ENCODE measurements at regions not wholly inside any gene's neighbourhood (a gene's known extent, or its start where the extent isn't known, plus 50 kb on each side); places are given as distances from the start of the nearest gene placed in this dataset.

GRCh38 chr22:34038801-34039555 is 118.7 kb upstream of the LARGE1 start:
- in situ Hi-C loops (cut with HindIII; ENCODE audit: low sequenced_read_pairs) = no loop called here
- DNase-seq (ENCODE audit: low spot score) = no peak

DNA sequence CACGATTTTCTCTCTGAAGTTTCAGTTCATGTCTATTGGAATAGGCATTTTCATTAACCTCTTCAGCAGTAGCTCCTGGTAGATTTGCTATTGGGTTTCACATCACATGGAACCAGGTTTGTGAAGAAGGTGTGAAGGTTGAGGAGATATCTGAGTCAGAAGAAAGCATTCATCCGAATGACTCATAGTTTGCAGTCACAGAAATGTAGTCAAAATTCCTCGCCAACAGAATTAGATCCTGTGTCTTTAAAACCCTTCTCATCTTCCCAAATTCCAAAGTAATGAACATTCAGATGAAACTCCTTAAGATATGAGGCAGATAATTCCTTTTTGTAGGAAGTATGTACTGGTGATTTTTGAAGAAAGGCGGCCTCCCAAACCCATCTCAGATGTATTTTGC is 125.0 kb upstream of the LARGE1 start:
- in situ Hi-C loops (cut with HindIII; ENCODE audit: low sequenced_read_pairs) = no loop called here

GRCh38 chr22:34055525-34056200 is 135.4 kb upstream of the LARGE1 start:
- in situ Hi-C loops (cut with HindIII; ENCODE audit: low sequenced_read_pairs) = no loop called here
- no peak for DNase-seq (ENCODE audit: low spot score)

More for the DNA sequence above, 125.0 kb upstream of the LARGE1 start:
- no peak for DNase-seq (ENCODE audit: low spot score)

GRCh38 chr22:34057726-34058125 is 137.4 kb upstream of the LARGE1 start:
- DNase-seq (ENCODE audit: low spot score) = no peak
- in situ Hi-C loops (cut with HindIII; ENCODE audit: low sequenced_read_pairs) = no loop called here

- in situ Hi-C loops (cut with HindIII; ENCODE audit: low sequenced_read_pairs) = no loop called here
Observed at GRCh38 chr22:34064696-34065095, 144.4 kb upstream of the LARGE1 start.

GRCh38 chr22:34067031-34067430 is 146.8 kb upstream of the LARGE1 start:
- in situ Hi-C loops (cut with HindIII; ENCODE audit: low sequenced_read_pairs) = no loop called here
- DNase-seq (ENCODE audit: low spot score) = no peak

More at GRCh38 chr22:34064696-34065095, 144.4 kb upstream of the LARGE1 start:
- no peak for DNase-seq (ENCODE audit: low spot score)

- in situ Hi-C loops (cut with HindIII; ENCODE audit: low sequenced_read_pairs) = no loop called here
Observed at GRCh38 chr22:34068001-34068400, 147.7 kb upstream of the LARGE1 start.

DNA sequence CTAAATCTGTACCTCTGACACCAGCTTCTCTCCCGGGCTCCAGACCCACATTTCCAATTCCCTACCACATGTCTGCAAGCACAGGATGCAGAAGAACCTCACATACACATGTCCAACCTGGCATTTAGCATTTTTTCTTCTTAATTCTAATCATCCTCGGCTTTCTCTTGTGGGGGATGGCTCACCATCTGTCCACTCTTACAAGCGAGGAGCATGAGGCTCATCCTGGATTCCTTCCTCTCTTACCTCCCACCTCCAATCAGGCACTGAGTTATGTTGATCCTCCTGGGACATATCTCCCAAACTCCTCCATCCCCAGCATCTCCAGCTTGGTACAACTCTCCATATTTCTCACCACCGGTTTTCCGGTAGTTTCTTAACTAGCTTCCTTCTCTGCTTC is 149.8 kb upstream of the LARGE1 start:
- DNase-seq (ENCODE audit: low spot score) = no peak
- in situ Hi-C loops (cut with HindIII; ENCODE audit: low sequenced_read_pairs) = no loop called here

More at GRCh38 chr22:34068001-34068400, 147.7 kb upstream of the LARGE1 start:
- no peak for DNase-seq (ENCODE audit: low spot score)

GRCh38 chr22:34070531-34070930 is 150.3 kb upstream of the LARGE1 start:
- in situ Hi-C loops (cut with HindIII; ENCODE audit: low sequenced_read_pairs) = no loop called here
- DNase-seq (ENCODE audit: low spot score) = no peak

DNA sequence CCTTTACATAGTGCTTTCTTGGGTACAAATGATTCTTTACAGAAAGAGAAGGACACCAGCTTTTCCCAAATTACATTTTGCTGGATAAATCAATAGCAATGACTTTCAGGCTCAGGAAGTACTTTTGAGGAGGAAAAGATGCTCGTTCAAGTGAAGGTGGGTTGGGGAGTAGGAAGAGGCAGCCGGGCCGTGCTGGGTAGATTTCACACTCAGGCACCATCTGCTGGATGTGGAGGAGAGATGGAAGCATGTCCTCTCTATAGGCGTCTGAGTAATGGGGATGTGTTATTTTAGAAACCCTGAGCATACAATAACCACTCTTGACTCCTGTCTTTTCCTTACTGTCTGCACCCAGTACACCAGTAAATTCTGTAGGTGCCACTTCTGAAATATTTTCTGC is 152.3 kb upstream of the LARGE1 start:
- no peak for DNase-seq (ENCODE audit: low spot score)
- in situ Hi-C loops (cut with HindIII; ENCODE audit: low sequenced_read_pairs) = no loop called here

DNA sequence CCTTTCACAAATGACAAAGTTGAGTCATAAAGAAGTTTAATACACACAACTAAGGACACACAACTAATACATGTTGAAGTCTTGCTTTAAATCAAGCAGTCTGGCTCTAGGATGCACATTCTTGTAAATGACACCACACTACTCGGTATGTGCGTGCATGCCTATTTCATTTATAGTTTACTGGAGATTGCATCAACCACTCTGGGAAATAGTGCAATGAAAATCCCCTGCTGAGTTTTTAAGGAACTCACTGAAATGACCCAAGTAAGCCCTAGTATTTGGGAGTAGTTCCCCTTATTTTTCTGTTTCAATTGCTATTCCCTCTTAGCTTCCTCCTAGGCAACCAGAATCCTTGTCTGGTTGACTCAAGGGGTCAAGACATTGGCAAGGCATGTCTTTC is 160.2 kb upstream of the LARGE1 start:
- no peak for DNase-seq (ENCODE audit: low spot score)
- in situ Hi-C loops (cut with HindIII; ENCODE audit: low sequenced_read_pairs) = no loop called here

- in situ Hi-C loops (cut with HindIII; ENCODE audit: low sequenced_read_pairs) = no loop called here
- no peak for DNase-seq (ENCODE audit: low spot score)
Observed at GRCh38 chr22:34096770-34097169, 176.5 kb upstream of the LARGE1 start.

- in situ Hi-C loops (cut with HindIII; ENCODE audit: low sequenced_read_pairs) = no loop called here
- DNase-seq (ENCODE audit: low spot score) = no peak
Observed at GRCh38 chr22:34099278-34099677, 179.0 kb upstream of the LARGE1 start.

- no peak for DNase-seq (ENCODE audit: low spot score)
- in situ Hi-C loops (cut with HindIII; ENCODE audit: low sequenced_read_pairs) = no loop called here
Observed at GRCh38 chr22:34102633-34103032, 182.4 kb upstream of the LARGE1 start.

GRCh38 chr22:34105461-34106062 is 185.3 kb upstream of the LARGE1 start:
- in situ Hi-C loops (cut with HindIII; ENCODE audit: low sequenced_read_pairs) = no loop called here
- DNase-seq (ENCODE audit: low spot score) = peak; percentile 51

DNA sequence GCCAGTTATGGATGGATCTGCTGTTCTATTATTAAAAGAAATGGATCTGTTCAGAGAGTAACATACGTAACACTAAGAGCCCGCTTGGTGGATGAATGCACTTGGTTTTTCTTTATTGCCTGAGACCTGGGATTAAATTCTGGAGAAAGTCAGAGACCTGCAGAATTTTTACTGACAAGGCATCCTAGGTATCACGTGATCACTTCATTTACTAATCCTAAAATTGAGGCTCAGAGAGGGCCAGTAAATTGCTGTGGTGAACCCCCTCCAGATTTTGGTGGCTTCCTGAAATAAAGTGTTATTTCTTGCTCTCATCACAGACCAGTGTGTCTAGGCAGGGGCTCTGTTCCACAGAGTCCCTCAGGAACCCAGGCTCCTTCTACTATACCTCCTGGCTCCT is 187.9 kb upstream of the LARGE1 start:
- no peak for DNase-seq (ENCODE audit: low spot score)

DNA sequence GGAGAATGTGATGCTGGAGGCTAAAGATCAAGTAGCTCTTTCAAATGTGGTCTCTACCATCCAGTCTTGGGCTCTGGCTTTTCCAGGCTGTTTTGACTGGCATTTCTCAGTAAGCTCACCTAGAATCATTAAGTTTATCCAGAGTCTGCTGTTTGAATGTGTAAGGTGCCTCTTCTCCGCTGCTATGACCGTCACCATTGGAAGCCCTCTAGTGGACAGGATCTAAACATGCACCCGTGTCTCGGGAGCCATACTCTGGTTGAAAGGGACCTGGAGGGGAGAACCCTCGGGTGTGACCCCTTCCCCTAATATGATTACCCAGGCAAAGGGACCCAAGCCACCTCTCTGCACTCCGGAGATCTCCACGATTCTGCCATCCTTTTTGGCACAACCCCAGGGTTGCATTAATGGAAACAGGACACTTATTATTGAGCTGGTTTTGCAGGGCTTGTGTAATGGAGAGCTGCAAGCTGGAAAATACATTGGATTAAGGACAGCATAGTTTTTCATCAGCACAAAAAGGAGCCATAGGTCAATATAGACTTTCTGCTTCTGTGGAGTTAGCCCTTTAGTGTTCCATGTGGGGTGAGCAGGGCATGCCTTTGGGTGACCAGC is 191.0 kb upstream of the LARGE1 start:
- in situ Hi-C loops (cut with HindIII; ENCODE audit: low sequenced_read_pairs) = no loop called here
- DNase-seq (ENCODE audit: low spot score) = peak; percentile 54

More for the DNA sequence above, 187.9 kb upstream of the LARGE1 start:
- in situ Hi-C loops (cut with HindIII; ENCODE audit: low sequenced_read_pairs) = no loop called here

DNA sequence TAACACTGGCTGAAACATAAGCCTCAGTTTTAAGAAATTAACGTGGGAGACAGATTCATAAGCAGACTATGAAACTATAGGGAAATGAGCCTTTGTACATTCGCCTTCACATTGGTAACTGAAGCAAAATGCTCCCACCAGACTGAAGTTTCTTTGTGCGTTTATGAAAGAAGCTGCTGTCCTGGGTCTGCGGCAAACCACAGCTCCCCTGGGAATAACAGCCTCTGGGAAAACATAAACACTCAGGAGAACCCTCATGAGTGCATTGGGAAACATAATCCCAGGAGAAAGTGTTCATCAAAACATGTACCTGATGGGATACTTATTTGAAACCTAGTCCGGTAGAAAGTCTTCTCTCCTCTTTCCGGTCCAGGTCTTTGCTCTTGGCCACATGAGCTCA is 193.1 kb upstream of the LARGE1 start:
- in situ Hi-C loops (cut with HindIII; ENCODE audit: low sequenced_read_pairs) = no loop called here

GRCh38 chr22:34114406-34114805 is 194.1 kb upstream of the LARGE1 start:
- no peak for DNase-seq (ENCODE audit: low spot score)
- in situ Hi-C loops (cut with HindIII; ENCODE audit: low sequenced_read_pairs) = no loop called here

More for the DNA sequence above, 193.1 kb upstream of the LARGE1 start:
- DNase-seq (ENCODE audit: low spot score) = no peak

DNA sequence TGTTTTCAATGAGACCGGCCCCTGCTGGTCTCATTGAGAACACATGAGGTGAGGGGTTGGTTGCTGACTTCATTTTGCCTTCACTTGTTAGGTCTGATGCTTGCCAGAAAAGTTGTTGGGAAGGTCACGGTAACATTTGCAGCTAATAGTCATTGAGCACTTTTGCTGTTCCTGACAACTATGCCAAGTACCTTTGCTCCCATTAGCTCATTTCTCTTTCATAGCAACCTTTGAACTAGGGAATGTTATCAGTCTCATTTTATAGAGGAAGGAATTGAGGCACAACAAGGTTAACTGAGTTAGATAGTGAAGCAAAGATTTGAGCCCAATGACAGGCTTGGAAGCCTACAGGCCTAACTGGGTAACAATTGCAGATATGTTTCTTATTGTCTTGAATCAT is 195.4 kb upstream of the LARGE1 start:
- in situ Hi-C loops (cut with HindIII; ENCODE audit: low sequenced_read_pairs) = no loop called here

More for the DNA sequence above, 195.4 kb upstream of the LARGE1 start:
- no peak for DNase-seq (ENCODE audit: low spot score)

All from G401 (cell line).